Ureter (tissue), 1 donor: ENCODE measurements at regions not wholly inside any gene's neighbourhood (a gene's known extent, or its start where the extent isn't known, plus 50 kb on each side); places are given as distances from the start of the nearest gene placed in this dataset.

ENCODE experiments used
- DNase-seq: peaks from one replicate; pipeline ENCODE4 v3.0.0-alpha.2; 2020; ENCODE audit warnings: low spot score
- donor health status: DM: yes; HTN: yes; CAD: no.

DNA sequence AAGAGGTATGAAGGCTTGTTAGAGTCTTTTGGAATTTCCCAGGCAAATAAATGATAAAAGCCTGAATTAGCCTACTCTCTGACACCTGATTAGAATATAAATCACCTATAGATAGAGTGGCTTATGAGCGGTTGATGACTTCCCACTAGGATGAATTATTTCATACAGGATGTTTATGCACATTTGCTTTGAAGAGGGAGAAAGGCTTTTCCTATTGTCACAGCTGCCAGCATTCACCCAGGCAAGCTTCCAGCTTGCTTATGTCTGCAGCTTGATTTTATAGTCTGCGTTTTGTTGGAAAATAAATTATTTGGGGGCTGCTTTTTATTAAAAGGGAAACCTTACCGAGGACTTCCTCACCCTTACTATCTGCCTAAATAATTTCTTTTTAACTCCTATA, 51.3 kb upstream of the EIF2S2 start:
- no peak for DNase-seq

DNA sequence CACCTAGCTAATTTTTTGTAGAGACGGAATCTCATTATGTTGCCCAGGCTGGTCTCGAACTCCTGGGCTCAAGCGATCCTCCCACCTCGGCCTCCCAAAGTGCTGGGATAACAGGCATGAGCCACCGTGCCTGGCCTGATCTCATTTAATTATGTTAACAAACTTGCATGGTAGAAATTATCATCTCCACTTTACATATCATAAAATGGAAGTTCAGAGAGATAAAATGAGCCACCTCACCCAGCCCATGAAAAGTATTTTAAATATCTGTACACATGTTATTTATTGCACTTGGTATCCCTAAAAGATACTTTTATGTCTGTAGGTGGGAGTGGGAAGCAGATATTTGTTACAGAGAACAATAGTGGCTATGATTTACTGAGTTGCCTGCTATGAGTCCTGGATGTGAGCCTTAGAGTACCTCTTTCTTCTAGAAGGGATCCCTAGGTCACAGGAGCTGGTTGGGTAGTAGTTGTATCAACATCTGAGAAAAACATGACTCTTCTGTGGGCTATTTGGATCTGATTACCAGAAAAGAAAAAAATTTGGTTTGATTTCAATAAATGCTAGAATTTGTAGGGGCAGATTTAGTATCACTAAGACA, 52.4 kb upstream of the EIF2S2 start:
- DNase-seq: no peak

DNA sequence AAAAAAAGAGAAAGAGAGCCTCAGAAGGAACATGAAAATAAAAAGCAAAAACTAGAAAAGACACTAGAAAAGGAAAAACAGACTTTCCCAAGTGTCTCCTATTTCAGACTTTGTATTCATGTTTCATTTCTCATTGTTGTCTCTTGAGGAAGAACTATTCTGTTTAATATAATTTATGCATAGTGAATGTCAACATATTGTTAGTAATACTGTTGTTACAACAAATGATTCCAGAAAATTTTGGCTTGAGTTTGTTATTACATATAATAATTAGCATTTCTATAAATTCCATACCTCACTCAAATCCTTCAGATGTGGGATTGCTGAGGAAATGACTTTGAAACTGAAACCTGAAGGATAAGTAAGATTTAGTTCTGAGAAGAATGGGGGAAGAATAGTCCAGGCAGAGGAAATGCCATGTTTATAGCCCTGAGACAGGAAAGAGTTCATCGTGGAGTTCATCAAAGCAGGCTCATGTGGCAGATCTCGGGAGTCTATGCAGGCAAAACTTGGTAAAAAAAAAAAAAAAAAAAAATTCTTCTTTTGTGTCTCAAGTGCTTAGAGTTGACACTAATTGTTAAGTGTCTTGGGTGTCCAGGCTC, 53.1 kb upstream of the EIF2S2 start:
- no peak for DNase-seq

DNA sequence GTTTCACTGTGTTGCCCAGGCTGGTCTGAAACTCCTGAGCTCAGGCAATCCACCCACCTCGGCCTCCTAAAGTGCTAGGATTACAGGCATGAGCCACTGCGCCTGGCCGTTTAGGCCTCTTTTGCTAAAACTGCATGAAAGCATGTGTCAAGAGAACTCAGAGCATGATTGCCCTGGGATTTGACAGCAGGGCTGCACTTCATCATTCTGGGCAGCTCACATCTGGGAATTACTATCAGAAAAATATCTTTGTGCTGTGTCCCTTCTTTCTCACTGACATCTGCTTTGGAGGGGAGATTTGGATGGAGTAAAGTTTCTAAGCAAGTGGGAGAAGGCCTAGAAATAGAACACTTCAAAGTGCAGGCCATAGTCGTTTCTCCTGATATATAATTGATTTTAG, 59.6 kb upstream of the EIF2S2 start:
- no peak for DNase-seq

DNA sequence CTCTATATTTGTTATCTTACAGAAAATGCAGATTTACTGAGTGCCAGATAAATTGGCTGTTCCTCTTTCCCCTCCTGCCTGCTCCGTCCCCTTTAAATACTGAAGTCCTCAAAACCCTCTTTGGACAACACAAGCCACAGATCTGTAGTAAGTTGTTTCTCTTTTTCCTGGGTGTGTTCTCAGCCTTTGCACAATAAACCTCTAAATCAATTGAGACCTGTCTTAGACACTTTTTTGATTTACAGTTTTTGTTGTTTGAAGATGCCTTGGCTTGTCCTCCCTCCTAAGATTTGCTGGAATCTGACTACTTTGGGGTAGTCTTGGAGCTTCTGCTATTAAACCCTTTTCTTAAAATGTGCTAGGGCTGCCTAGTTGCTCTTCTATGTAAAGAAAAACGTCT, 60.9 kb upstream of the EIF2S2 start:
- no peak for DNase-seq

DNA sequence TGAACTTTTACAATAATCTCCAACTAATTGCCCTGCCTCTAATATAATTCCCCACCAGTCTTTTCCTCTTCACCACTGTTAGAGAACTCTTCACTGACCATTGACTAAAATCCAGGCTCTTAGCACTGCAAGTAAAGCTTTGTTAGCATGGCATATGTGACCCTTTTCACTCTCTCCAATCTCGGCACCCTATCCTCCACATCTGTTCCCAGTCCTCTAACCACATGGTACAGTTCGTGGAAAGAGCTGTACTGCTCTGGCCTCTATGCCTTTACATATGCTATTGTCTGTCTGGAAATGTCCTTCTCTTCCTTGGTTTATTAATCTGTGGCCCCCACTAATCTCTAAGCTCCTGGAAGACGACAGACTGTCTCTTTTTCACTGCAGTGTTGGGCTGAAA, 63.0 kb upstream of the EIF2S2 start:
- DNase-seq: no peak

DNA sequence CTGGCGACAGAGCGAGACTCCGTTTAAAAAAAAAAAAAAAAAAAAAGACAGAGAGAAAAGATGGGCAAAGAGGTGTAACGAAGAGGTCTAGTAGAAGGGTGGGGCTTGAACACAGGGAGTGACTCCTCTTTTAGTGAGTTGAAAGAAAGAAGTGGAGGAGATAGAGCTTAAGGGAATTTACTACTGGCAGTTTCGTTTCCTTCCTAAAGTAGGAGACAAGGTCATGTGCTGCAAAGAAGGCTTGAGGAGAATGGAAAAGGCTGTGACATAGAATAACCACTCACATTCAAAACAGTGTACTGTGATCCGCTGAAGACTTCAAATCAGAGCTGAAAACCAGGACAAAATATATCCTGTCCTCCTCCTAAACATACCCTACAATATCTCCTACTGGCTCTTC, 63.8 kb upstream of the EIF2S2 start:
- DNase-seq: no peak

DNA sequence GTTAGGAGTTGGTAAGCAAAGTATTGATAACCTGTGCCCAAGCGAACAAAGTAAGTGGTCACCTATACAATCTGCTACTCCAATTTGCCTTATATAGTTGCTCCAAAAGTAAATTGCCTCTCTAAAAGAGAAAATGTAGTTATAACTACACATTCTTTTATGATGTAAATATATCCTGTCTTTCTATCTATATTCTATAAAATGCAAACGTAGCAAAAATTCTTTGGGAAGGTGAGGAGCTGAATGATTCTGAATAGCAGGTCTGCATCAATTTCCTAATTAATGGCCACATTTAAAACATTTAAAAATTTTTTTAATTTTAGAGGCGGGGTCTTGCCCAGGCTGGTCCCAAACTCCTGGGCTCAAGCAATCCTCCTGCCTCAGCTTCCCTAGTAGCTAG, 64.2 kb upstream of the ASIP start:
- no peak for DNase-seq

DNA sequence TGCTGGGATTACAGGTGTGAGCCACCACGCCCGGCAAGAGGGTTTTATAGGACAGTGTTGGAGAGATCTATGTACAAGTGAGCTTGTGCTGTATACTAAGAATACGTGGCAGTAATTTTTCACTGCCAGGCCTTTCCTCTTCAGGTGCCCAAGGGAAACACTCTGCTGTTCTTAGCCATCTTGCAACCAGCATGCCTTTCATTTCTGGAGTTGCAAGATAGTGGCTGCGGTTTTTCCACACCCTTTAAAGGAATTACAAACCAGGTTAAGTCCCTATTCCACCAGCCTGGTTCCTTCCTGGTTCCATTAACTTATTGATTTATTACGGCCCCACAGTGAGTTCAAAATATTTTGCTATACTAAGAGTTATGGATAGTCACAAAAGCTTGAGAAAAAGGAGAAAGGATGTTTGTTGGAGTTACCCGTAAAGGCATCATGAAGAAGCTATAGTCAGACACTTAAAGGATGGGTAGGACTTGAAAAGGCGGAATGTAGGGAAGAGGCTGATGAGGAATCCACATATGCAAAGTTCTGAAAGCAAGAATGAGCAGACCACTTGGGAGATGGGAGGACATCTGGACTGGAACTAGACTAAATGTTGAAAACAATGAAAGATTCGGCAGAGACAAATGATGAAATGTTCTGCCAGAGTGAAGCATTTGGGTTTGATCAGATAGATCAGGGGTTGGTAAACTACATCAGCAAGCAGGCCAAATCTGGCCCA, 61.4 kb upstream of the ASIP start:
- no peak for DNase-seq

DNA sequence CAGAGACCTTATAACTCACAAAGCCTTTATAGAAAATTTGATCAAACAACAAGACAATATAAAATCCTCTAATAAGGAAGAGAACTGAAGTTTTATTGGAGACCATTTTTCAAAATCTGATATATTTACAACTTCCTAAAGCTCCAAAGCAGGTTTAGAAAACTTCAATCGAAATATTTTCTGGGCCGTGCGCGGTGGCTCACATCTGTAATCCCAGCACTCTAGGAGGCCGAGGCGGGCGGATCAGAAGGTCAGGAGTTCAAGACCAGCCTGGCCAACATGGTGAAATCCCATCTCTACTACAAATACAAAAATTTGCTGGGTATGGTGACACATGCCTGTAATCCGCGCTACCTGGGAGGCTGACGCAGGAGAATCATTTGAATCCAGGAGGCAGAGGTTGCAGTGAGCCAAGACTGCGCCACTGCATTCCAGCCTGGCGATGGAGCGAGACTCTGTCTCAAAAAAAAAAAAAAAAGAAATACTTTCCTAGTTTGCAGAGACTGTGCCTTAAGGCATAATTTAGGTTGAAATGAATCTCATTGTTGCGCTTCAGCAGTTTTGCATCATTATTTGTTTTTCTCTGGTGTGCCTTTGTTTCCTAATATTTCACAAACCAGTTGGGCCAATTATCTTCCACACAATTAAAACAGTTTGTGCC, 60.6 kb upstream of the ASIP start:
- DNase-seq: peak; percentile 49

DNA sequence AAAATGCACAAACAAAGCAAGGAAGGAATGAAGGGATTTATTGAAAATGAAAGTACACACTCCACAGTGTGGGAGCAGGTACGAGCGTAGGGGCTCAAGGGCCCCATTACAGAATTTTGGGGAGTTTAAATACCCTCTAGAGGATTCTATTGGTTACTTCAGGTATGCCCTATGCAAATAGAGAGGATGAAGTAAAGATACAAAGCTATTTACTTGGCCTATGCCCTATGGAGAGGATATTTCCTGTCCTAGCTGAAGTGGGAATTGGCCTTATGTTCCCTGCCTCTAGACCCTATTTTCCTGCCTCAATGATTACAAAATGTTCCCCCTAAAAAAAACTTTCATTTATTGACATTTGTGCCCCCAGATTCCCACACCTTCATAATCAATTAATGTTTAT, 59.7 kb upstream of the ASIP start:
- DNase-seq: no peak

DNA sequence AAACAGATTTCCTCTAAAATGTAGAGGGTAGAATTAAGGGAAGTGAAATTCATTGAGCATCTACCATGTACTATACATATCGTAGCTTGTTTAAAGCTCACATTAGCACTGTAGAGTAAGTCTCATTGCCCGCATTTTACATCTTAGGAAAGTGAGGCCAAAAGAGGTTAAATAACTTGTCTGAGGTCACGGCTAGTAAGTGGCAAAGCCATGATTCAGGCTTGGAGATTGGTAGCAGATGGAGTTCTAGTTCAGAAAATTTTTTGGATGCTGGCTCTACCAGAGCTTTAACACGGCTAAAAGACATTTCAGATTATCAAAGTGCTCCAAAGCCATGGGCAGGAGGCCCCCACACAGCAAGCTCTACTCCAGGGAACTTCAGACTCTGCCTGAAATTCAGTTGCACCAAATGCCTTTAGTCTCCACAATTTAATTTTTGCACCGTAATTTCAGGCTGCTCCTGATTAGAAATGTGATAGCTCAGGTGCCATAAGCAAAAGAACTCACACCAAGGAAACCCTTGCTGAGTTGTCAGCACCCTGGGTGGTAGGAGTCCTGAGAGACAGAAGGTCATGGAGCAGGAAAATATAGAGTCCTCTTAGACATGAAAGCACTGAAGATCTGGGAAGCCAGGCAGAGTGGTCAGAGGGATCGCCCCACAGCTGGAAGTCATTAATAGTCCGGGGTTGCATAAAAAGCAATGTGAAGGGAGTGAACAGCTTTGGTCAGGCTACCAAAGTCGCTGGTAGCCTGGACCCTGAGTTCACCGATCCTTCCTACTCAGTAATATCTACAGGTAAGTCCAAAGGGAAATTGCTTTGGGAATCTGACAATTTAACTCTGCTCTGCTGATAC, 55.2 kb upstream of the ASIP start:
- DNase-seq: no peak

DNA sequence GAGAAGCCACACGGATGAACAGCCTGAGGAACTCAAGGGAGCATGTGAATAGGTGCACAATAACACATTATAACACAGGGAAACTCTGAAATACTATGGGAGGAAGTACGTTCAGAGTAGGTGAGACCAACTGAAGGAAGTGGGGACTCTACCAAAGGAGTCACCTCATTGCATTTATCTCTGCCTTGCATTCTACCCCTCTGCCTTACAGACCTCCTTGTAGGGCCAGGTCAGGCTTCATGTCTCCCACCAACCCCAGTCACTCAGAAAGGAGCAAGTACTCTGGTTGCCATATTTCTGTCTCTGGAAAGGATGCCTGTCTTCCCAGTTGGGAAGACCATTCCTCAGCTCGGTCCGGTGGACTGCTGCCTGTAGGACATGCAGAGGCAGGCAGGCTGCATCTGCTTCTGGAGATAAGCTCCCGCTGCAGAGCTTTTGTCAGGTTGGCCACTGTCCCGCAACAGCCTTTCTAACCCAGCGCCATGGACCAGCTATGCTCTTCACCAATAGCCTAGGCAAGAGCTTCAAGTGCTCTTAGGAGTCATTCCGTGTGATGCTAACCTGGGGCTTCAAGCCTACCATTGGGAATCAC, 51.6 kb upstream of the ASIP start:
- DNase-seq: no peak

DNA sequence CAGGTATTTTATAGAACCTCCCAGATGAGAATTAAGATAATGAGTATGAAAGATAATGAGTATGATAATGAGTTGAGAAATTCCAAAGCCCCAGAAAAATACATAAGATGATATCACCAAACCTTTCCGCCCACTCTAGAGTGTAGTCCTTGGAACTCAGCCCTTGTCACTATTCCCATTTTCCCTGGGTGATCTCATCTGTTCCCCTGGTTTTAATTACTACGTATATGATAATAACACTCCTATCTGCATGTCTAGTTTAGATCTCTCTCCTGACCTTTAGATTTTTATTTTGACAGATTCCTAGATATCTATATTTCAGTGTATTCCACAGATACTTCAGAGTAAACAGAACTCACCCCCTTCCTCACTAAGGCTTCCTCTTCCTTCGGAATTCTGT, 51.0 kb upstream of the ASIP start:
- no peak for DNase-seq

DNA sequence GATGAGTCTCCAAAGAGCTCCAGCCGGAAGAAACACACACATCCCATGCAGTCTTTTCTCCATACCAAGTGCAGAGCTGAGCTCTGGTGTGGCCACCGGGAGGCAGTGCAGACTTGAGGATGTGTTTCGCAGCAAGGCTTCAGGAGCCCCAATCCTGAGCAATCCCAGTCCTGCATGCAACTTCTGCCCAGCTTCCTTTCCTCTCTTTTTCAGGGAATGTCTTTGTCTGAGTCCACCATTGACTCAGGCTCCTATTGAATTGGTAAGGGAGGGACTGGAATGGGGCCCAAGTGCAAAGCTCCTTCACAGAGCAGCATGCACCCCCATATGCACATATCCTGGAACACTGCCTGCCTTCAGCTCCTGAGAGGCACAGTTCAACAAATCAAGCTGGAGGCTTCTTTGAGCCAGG, 50.5 kb upstream of the ASIP start:
- peak; percentile 77 for DNase-seq
